WTC11 (cell line): ENCODE measurements at regions not wholly inside any gene's neighbourhood (a gene's known extent, or its start where the extent isn't known, plus 50 kb on each side); places are given as distances from the start of the nearest gene placed in this dataset.

ENCODE experiments used
- ATAC-seq: fragments of 200-7000 bp; cut with Tn5 transposase; 2 replicates; pipeline ENCODE4 v1.10.0; 2021; ENCODE audit warnings: mild to moderate bottlenecking, moderate library complexity
- CTCF ChIA-PET: fragments of 300-600 bp; sonication (Branson Sonifier 250); formaldehyde crosslinking; loops from one replicate; lab custom pipeline; 2021; ENCODE audit warnings: antibody characterized with exemption; lab: Charles Lee
- POLR2A ChIA-PET: fragments of 350-600 bp; sonication (Branson Sonifier 250); formaldehyde crosslinking; loops from one replicate; lab custom pipeline; 2021; ENCODE audit warnings: antibody characterized with exemption; lab: Charles Lee
- DNase-seq: peaks from one replicate; pipeline ENCODE4 v3.0.0; 2021; ENCODE audit warnings: low spot score
- H3K27ac Mint-ChIP-seq: 2 replicates; pipeline ENCODE4 v1.8.0; 2021; ENCODE audit warnings: mixed read lengths
- H3K27me3 Mint-ChIP-seq: 2 replicates; pipeline ENCODE4 v1.8.0; 2021; ENCODE audit warnings: low read depth, mild to moderate bottlenecking, moderate library complexity, mixed read lengths
- H3K36me3 Mint-ChIP-seq: 2 replicates; pipeline ENCODE4 v1.8.0; 2021; ENCODE audit warnings: mixed read lengths
- H3K4me1 Mint-ChIP-seq: 2 replicates; pipeline ENCODE4 v1.8.0; 2022; ENCODE audit warnings: mixed read lengths
- H3K4me3 Mint-ChIP-seq: 2 replicates; pipeline ENCODE4 v1.8.0; 2021; ENCODE audit warnings: mild to moderate bottlenecking, moderate library complexity, mixed read lengths
- H3K9me3 Mint-ChIP-seq: 2 replicates; pipeline ENCODE4 v1.8.0; 2021; ENCODE audit warnings: mixed read lengths
- ARID4B ChIP-seq: sonication (generic); formaldehyde crosslinking; IDR thresholded peaks from 2 replicates; pipeline ENCODE4 v1.8.0; 2023; ENCODE audit warnings: missing genetic modification reagents, mild to moderate bottlenecking, borderline replicate concordance
- CREB1 ChIP-seq: sonication (generic); formaldehyde crosslinking; IDR thresholded peaks from 2 replicates; pipeline ENCODE4 v1.8.0; 2023; ENCODE audit warnings: mild to moderate bottlenecking, missing genetic modification reagents
- E2F4 ChIP-seq: sonication (generic); formaldehyde crosslinking; IDR thresholded peaks from 2 replicates; pipeline ENCODE4 v1.8.1; 2022; ENCODE audit warnings: low read depth, mild to moderate bottlenecking, moderate library complexity, missing genetic modification reagents, borderline replicate concordance
- FOXK1 ChIP-seq: sonication (generic); formaldehyde crosslinking; IDR thresholded peaks from 2 replicates; pipeline ENCODE4 v1.8.0; 2022; ENCODE audit warnings: mild to moderate bottlenecking, moderate library complexity, missing genetic modification reagents
- MLX ChIP-seq: sonication (generic); formaldehyde crosslinking; IDR thresholded peaks from 2 replicates; pipeline ENCODE4 v1.8.1; 2023; ENCODE audit warnings: mild to moderate bottlenecking, missing genetic modification reagents, moderate library complexity
- MYBL2 ChIP-seq: sonication (generic); formaldehyde crosslinking; IDR thresholded peaks from 2 replicates; pipeline ENCODE4 v1.8.1; 2023; ENCODE audit warnings: mild to moderate bottlenecking, moderate library complexity, missing genetic modification reagents
- NR1H2 ChIP-seq: sonication (generic); formaldehyde crosslinking; IDR thresholded peaks from 2 replicates; pipeline ENCODE4 v1.9.0; 2021; ENCODE audit warnings: mild to moderate bottlenecking, moderate library complexity, missing genetic modification reagents
- OVOL2 ChIP-seq: fragments of 250-450 bp; sonication (Bioruptor Pico); IDR thresholded peaks from 2 replicates; pipeline ENCODE4 v1.9.0; 2021; ENCODE audit warnings: mild to moderate bottlenecking, borderline replicate concordance
- PRRX2 ChIP-seq: fragments of 250-450 bp; sonication (Bioruptor Pico); IDR thresholded peaks from 2 replicates; pipeline ENCODE4 v1.8.0; 2021; ENCODE audit warnings: mild to moderate bottlenecking
- SMAD3 ChIP-seq: sonication (generic); formaldehyde crosslinking; IDR thresholded peaks from 2 replicates; pipeline ENCODE4 v1.8.0; 2022; ENCODE audit warnings: missing genetic modification reagents, mild to moderate bottlenecking, borderline replicate concordance
- SMAD4 ChIP-seq: sonication (generic); formaldehyde crosslinking; IDR thresholded peaks from 2 replicates; pipeline ENCODE4 v1.8.0; 2022; ENCODE audit warnings: mild to moderate bottlenecking, missing genetic modification reagents
- USF1 ChIP-seq: sonication (generic); formaldehyde crosslinking; IDR thresholded peaks from 2 replicates; pipeline ENCODE4 v1.8.0; 2022; ENCODE audit warnings: mild to moderate bottlenecking, missing genetic modification reagents
- ZNF121 ChIP-seq: sonication (generic); formaldehyde crosslinking; IDR thresholded peaks from 2 replicates; pipeline ENCODE4 v1.8.0; 2023; ENCODE audit warnings: missing genetic modification reagents
- ZNF138 ChIP-seq: sonication (generic); formaldehyde crosslinking; conservative IDR thresholded peaks from 2 replicates; pipeline ENCODE4 v1.8.1; 2022; ENCODE audit warnings: mild to moderate bottlenecking, moderate library complexity, missing genetic modification reagents
- ZNF219 ChIP-seq: sonication (generic); formaldehyde crosslinking; IDR thresholded peaks from 2 replicates; pipeline ENCODE4 v1.8.0; 2023; ENCODE audit warnings: missing genetic modification reagents, mild to moderate bottlenecking, borderline replicate concordance
- ZNF396 ChIP-seq: fragments of 250-450 bp; sonication (Bioruptor Pico); IDR thresholded peaks from 2 replicates; pipeline ENCODE4 v1.8.0; 2021; ENCODE audit warnings: mild to moderate bottlenecking, moderate library complexity, borderline replicate concordance
- ZNF416 ChIP-seq: fragments of 250-450 bp; sonication (Bioruptor Pico); IDR thresholded peaks from 2 replicates; pipeline ENCODE4 v1.9.0; 2021; ENCODE audit warnings: mild to moderate bottlenecking, inconsistent platforms
- ZNF423 ChIP-seq: fragments of 250-450 bp; sonication (Bioruptor Pico); IDR thresholded peaks from 2 replicates; pipeline ENCODE4 v2.1.2; 2022; ENCODE audit warnings: mild to moderate bottlenecking, moderate library complexity
- TF ChIP-seq, protein P1 (sequence below): sonication (generic); formaldehyde crosslinking; IDR thresholded peaks from 2 replicates; pipeline ENCODE4 v1.8.0; 2022; ENCODE audit warnings: missing genetic modification reagents
- TF ChIP-seq, protein P2 (sequence below): fragments of 250-450 bp; sonication (Bioruptor Pico); conservative IDR thresholded peaks from 2 replicates; pipeline ENCODE4 v1.9.0; 2021; ENCODE audit warnings: mild to moderate bottlenecking

DNA sequence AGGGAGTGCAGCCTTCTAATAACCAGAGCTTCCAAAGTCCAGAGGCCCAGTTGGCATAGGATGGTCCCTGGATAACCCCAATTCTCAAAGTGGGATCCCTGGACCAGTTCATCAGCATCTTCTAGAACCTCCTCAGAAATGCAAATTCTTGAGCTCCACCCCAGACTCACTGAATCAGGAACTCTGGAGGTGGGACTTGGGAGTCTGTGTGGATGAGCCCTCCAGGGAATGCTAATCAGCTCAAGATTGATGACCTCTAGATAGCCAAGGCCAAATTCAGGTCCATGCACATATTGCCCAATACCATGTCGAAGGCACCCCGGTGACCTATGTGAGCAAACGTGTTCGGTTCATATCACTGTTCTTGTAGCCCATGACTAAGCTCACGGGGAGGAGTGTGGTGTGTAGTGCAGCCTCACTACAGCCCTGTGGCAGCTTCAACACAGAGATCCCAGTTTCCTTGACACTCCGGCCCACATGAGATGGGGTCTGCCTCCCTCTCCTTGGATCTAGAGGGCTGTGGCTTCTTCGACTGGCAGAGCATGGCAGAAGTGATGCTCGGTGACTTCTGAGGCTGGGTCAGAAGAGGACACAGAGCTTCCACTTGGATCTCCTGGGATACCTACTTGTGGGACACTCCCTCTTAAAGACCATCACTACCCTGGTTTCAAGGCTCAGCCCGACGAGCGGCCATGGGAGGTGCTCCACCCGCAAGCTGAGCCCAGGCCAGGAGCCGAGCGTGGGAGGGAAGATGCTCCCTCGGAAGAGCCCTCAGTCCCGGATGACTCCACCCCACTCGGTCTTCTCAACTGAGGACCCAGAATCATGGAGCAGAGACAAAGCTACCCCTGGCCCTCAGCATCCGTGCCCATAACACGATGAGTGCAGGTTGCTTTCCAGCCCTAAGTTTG lies 151.1 kb upstream of the CST7 start:
- no peak overlapping the region for H3K4me3 Mint-ChIP-seq
- no peaks in the 10 kb centered on the region; the same call in 1 of the 2 replicates for H3K27me3 Mint-ChIP-seq
- ATAC-seq = no peak
- H3K36me3 Mint-ChIP-seq = no peaks in the 10 kb centered on the region
- no peak for TF ChIP-seq ZNF138 (CRISPR knock-in tag)
- CTCF ChIA-PET = no interaction called here
- POLR2A ChIA-PET = no interaction called here
- no peaks in the 10 kb centered on the region for H3K4me1 Mint-ChIP-seq
- no peaks in the 10 kb centered on the region for H3K9me3 Mint-ChIP-seq
- DNase-seq = no peak
- no peak overlapping the region for H3K27ac Mint-ChIP-seq

DNA sequence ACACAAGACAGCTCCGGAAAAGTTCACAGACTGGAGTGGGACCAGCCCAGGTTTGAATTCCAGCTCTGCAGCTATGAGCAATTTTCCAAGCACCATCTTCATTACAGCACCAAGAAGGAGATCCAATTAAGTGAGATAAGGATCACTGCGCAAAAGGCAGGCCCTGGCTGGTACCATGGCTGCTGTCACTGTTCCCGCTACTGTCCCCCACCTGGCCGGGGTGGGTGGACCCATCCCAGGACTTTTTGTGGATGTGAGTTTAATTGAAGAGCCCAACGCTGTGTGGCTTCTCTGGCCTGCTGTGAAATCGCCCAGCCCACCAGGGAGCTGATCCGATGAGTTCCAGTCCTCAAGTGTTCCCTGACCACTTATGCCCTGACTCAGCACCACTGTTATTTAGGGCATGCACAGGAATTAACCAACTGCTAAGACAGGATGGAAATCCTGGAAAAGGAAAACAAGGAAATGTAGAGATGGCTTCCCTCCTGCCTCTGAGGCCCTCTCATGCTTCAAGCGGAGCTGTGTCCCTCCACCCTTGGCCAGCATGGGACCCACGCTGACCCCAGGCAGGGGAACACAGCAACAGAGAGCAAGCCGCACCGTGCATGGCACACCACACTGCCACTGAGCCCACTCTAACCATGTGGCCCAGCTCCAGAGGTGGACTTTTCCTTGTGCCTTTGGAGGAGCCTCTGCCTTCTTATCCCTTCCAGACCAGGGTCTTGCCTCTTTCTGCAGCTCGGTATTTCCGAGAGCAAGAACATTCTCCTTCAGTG lies 150.0 kb upstream of the CST7 start:
- H3K4me3 Mint-ChIP-seq = no peak overlapping the region
- POLR2A ChIA-PET = no interaction called here
- ATAC-seq = no peak
- H3K4me1 Mint-ChIP-seq = no peaks in the 10 kb centered on the region
- H3K9me3 Mint-ChIP-seq = no peaks in the 10 kb centered on the region
- CTCF ChIA-PET = interaction anchor here (0.6 kb wide), 1 partner anchor 9 kb away, joined by 6 read pairs; no protein-coding TSS in a partner anchor
- no peak for DNase-seq
- H3K36me3 Mint-ChIP-seq = no peaks in the 10 kb centered on the region
- no peaks in the 10 kb centered on the region for H3K27me3 Mint-ChIP-seq
- no peak overlapping the region for H3K27ac Mint-ChIP-seq
- TF ChIP-seq MLX (CRISPR knock-in tag) = no peak
- TF ChIP-seq NR1H2 (CRISPR knock-in tag) = no peak
- TF ChIP-seq SMAD3 (CRISPR knock-in tag) = no peak
- no peak for TF ChIP-seq USF1
- no peak for TF ChIP-seq SMAD4
- TF ChIP-seq CREB1 (CRISPR knock-in tag) = no peak
- no peak for TF ChIP-seq ZNF396 (CRISPR knock-in tag)
- TF ChIP-seq ZNF121 = no peak
- no peak for TF ChIP-seq ZNF423 (CRISPR knock-in tag)
- no peak for TF ChIP-seq ZNF219 (CRISPR knock-in tag)
- no peak for TF ChIP-seq FOXK1 (CRISPR knock-in tag)
- TF ChIP-seq, protein P1, sequence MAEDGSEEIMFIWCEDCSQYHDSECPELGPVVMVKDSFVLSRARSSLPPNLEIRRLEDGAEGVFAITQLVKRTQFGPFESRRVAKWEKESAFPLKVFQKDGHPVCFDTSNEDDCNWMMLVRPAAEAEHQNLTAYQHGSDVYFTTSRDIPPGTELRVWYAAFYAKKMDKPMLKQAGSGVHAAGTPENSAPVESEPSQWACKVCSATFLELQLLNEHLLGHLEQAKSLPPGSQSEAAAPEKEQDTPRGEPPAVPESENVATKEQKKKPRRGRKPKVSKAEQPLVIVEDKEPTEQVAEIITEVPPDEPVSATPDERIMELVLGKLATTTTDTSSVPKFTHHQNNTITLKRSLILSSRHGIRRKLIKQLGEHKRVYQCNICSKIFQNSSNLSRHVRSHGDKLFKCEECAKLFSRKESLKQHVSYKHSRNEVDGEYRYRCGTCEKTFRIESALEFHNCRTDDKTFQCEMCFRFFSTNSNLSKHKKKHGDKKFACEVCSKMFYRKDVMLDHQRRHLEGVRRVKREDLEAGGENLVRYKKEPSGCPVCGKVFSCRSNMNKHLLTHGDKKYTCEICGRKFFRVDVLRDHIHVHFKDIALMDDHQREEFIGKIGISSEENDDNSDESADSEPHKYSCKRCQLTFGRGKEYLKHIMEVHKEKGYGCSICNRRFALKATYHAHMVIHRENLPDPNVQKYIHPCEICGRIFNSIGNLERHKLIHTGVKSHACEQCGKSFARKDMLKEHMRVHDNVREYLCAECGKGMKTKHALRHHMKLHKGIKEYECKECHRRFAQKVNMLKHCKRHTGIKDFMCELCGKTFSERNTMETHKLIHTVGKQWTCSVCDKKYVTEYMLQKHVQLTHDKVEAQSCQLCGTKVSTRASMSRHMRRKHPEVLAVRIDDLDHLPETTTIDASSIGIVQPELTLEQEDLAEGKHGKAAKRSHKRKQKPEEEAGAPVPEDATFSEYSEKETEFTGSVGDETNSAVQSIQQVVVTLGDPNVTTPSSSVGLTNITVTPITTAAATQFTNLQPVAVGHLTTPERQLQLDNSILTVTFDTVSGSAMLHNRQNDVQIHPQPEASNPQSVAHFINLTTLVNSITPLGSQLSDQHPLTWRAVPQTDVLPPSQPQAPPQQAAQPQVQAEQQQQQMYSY (CRISPR knock-in tag) = no peak
- no peak for TF ChIP-seq ARID4B
- TF ChIP-seq PRRX2 (CRISPR knock-in tag) = no peak
- TF ChIP-seq, protein P2, sequence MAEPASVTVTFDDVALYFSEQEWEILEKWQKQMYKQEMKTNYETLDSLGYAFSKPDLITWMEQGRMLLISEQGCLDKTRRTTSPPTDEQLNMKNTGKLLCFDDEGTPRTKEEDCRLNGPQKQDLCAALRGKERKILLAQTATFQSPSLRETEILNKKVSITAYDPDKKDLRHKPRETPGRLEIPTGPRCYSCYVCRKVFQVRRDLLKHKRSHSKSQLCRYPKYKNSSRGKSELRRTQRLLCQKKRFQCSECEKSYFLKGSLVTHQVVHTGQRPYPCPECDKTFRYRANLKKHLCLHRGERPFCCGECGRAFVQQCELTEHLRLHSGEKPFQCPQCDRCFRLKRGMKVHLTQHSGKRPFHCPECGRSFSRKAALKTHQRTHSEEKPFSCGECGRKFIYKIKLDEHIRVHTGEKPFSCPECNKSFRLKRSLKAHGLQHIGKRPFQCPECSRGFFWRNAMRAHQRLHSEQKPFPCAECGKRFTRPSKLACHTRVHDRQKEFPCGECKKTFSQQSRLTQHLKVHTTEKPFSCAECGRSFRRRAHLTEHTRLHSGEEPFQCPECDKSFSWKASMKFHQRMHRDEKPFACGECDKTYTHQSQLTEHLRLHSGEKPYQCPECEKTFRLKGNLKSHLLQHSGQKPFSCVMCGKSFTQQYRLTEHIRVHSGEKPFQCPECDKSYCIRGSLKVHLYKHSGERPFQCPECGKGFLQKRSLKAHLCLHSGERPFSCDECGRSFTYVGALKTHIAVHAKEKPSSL = no peak
- no peak for TF ChIP-seq MYBL2
- TF ChIP-seq E2F4 (CRISPR knock-in tag) = no peak
- no peak for TF ChIP-seq ZNF416
- no peak for TF ChIP-seq OVOL2 (CRISPR knock-in tag)
